K562 (cell line): ENCODE measurements at regions not wholly inside any gene's neighbourhood (a gene's known extent, or its start where the extent isn't known, plus 50 kb on each side); places are given as distances from the start of the nearest gene placed in this dataset.
A peak's percentile ranks its signal among the peaks of the same experiment; 100 is the strongest.

Source experiments
- ATAC-seq: fragments of 200-7000 bp; cut with Tn5 transposase; 3 replicates; pipeline ENCODE4 v1.9.1; 2020; ENCODE audit warnings: moderate library complexity
- BruUV-seq: library from RNA; stranded (reverse); fragments of 400-500 nt; replicated peaks from 2 replicates; lab custom pipeline; 2021; lab: Mats Ljungman, UMichigan
- CTCF ChIA-PET: fragments of 300-600 bp; formaldehyde crosslinking; extraction: SDS; loops from one replicate; lab custom pipeline; 2021; ENCODE audit warnings: low intra/inter-chr PET ratio; lab: Yijun Ruan, JAX
- POLR2A ChIA-PET: fragments of 300-600, 350-650 bp; sonication (Branson Sonifier 250); formaldehyde crosslinking; extraction: SDS; loops from one replicate; lab custom pipeline; 2021; ENCODE audit warnings: antibody characterized with exemption, inconsistent platforms; lab: Yijun Ruan, JAX
- DNase-seq, 4 experiments: peaks; one replicate each; pipeline versions ENCODE4 v3.0.0 to v3.0.0-alpha.2; 2011 to 2018; ENCODE audit warnings: low spot score in 3 of 4, mixed read lengths in 3 of 4; ENCODE audit errors: extremely low read depth in 1 of 4
- FAIRE-seq: peaks from 2 replicates; lab custom pipeline; 2011; peaks lifted over from hg19 to GRCh38; lab: Jason Lieb, UNC
- H2AFZ ChIP-seq: 2 replicates; pipeline ENCODE4 v1.6.0; 2011; ENCODE audit warnings: low read depth, low read length, control low read depth, inconsistent platforms
- H3K27ac ChIP-seq: fragments of 200-600 bp; 3 replicates; pipeline ENCODE4 v1.8.0; 2011; ENCODE audit warnings: low read depth, mild to moderate bottlenecking, control low read depth, inconsistent platforms, low read length, moderate library complexity, mixed read lengths; ENCODE audit errors: extremely low read depth
- H3K27me3 ChIP-seq, 2 experiments: fragments of 300-600 bp in 1 of 2; 2 replicates in 1 of 2; 3 replicates in 1 of 2; pipeline versions ENCODE4 v1.6.0 to v1.8.0; 2011; ENCODE audit warnings: inconsistent platforms in 2 of 2, low read length in 2 of 2, mild to moderate bottlenecking in 1 of 2, mixed read lengths in 1 of 2, moderate library complexity in 1 of 2; ENCODE audit not compliant: control insufficient read depth in 2 of 2, insufficient read depth in 2 of 2
- H3K36me3 ChIP-seq: fragments of 300-600 bp; 3 replicates; pipeline ENCODE4 v1.8.0; 2011; ENCODE audit warnings: mild to moderate bottlenecking, low read length, inconsistent platforms; ENCODE audit not compliant: control insufficient read depth, insufficient read depth
- H3K4me1 ChIP-seq, 2 experiments: fragments of 200-600 bp in 1 of 2; replicated peaks in 1 of 2; 2 replicates in 1 of 2; 3 replicates in 1 of 2; pipeline versions ENCODE4 v1.5.1 to v1.8.0; 2011; ENCODE audit warnings: inconsistent platforms in 2 of 2, low read length in 2 of 2, mild to moderate bottlenecking in 1 of 2, mixed read lengths in 1 of 2, moderate library complexity in 1 of 2; ENCODE audit not compliant: control insufficient read depth in 2 of 2, insufficient read depth in 2 of 2
- H3K4me2 ChIP-seq: 2 replicates; pipeline ENCODE4 v1.6.1; 2011; ENCODE audit warnings: low read length, control low read depth, inconsistent platforms, mixed read lengths; ENCODE audit not compliant: insufficient read depth
- H3K4me3 ChIP-seq: fragments of 200-600 bp; sonication (generic), shearing (Covaris generic); 2 replicates; pipeline ENCODE4 v1.5.1; 2016; ENCODE audit warnings: control low read depth, inconsistent platforms
- H3K79me2 ChIP-seq: fragments of 200-600 bp; 3 replicates; pipeline ENCODE4 v1.8.0; 2011; ENCODE audit warnings: low read length, inconsistent platforms; ENCODE audit not compliant: control insufficient read depth, insufficient read depth
- H3K9ac ChIP-seq, 2 experiments: 2 replicates each; pipeline versions ENCODE4 v1.6.0 to v1.6.1; 2011; ENCODE audit warnings: low read depth in 2 of 2, low read length in 2 of 2, control low read depth in 1 of 2, inconsistent platforms in 1 of 2, mild to moderate bottlenecking in 1 of 2, mixed read lengths in 1 of 2; ENCODE audit not compliant: insufficient read depth in 1 of 2
- H3K9me1 ChIP-seq: one replicate; pipeline ENCODE4 v1.6.0; 2011; ENCODE audit warnings: inconsistent platforms, mild to moderate bottlenecking, low read length, moderate library complexity; ENCODE audit not compliant: control insufficient read depth, insufficient read depth
- H3K9me3 ChIP-seq: replicated peaks from 2 replicates; pipeline ENCODE4 v1.5.1; 2011; ENCODE audit warnings: low read depth, low read length, inconsistent platforms; ENCODE audit not compliant: control insufficient read depth, insufficient read depth
- H4K20me1 ChIP-seq: replicated peaks from 2 replicates; pipeline ENCODE4 v1.6.1; 2011; ENCODE audit warnings: low read length, inconsistent platforms, mixed read lengths; ENCODE audit not compliant: control insufficient read depth, insufficient read depth
- BHLHE40 ChIP-seq: IDR thresholded peaks from 2 replicates; pipeline ENCODE4 v1.6.1; 2011; ENCODE audit warnings: low read length, improper control_type of control experiment
- E2F4 ChIP-seq: sonication (generic); formaldehyde crosslinking; IDR thresholded peaks from 2 replicates; pipeline ENCODE4 v1.8.0; 2022; ENCODE audit warnings: mild to moderate bottlenecking, low read depth, missing genetic modification reagents
- IFI16 ChIP-seq: fragments of 250-450 bp; sonication (Bioruptor Pico); IDR thresholded peaks from 2 replicates; pipeline ENCODE4 v2.1.2; 2022; ENCODE audit warnings: mild to moderate bottlenecking, inconsistent platforms
- KDM1A ChIP-seq, 2 experiments: fragments of 450-650 bp; IDR thresholded peaks; 2 replicates each; pipeline ENCODE4 v1.6.1; 2016; ENCODE audit warnings: mild to moderate bottlenecking in 2 of 2
- MAX ChIP-seq: sonication (generic); formaldehyde crosslinking; IDR thresholded peaks from 2 replicates; pipeline ENCODE4 v1.9.0; 2022; ENCODE audit warnings: mild to moderate bottlenecking, missing genetic modification reagents
- PHB2 ChIP-seq: fragments of 450-650 bp; IDR thresholded peaks from 2 replicates; pipeline ENCODE4 v1.6.1; 2017; ENCODE audit warnings: low read depth
- POLR2A ChIP-seq: fragments of 450-650 bp; conservative IDR thresholded peaks from 2 replicates; pipeline ENCODE4 v1.6.1; 2016
- USF1 ChIP-seq: sonication (generic); formaldehyde crosslinking; IDR thresholded peaks from 2 replicates; pipeline ENCODE4 v1.9.0; 2022; ENCODE audit warnings: mild to moderate bottlenecking, missing genetic modification reagents
- ZC3H4 ChIP-seq: sonication (generic); formaldehyde crosslinking; IDR thresholded peaks from 2 replicates; pipeline ENCODE4 v1.9.0; 2021; ENCODE audit warnings: missing genetic modification reagents, borderline replicate concordance
- ZNF224 ChIP-seq: sonication (generic); formaldehyde crosslinking; IDR thresholded peaks from 2 replicates; pipeline ENCODE4 v1.8.0; 2022; ENCODE audit warnings: mild to moderate bottlenecking, missing genetic modification reagents
- ZNF740 ChIP-seq, 3 experiments: fragments of 200-800 bp in 1 of 3; sonication (Bioruptor generic) in 1 of 3; sonication (generic) in 1 of 3; formaldehyde crosslinking in 1 of 3; IDR thresholded peaks; 2 replicates each; pipeline versions ENCODE4 v1.6.1 to v1.8.0; 2016 to 2022; ENCODE audit warnings: mild to moderate bottlenecking in 2 of 3, missing compliant biosample characterization in 2 of 3, missing genetic modification characterization in 2 of 3, missing genetic modification reagents in 1 of 3
- WGBS: fragments of 100-300 bp; shearing (Covaris generic); methylation state at CpG from one replicate; pipeline ENCODE4 v1.1.6; 2016; ENCODE audit warnings: low coverage, mixed read lengths; ENCODE audit not compliant: insufficient coverage; ENCODE audit errors: missing lambda C conversion rate; 5-methylcytosine and 5-hydroxymethylcytosine counted together
- in situ Hi-C: fragments of 300-500 bp; cut with MboI; formaldehyde crosslinking; loops from 4 replicates; pipeline ENCODE4 v1.15.0; 2018; ENCODE audit warnings: inconsistent platforms, mixed read lengths
- intact Hi-C: fragments of 100-400 bp; cut with micrococcal nuclease; formaldehyde crosslinking; loops from 2 replicates; pipeline ENCODE4 v1.14.2; 2022

GRCh38 chr20:62570897-62571668, 71.2 kb upstream of the SLCO4A1 start:
- Histone ChIP-seq H3K27ac (no peak overlapping the region), H3K27me3 (peaks cover 38 to 83% of the 10 kb centered on the region in 2 experiments), H4K20me1 (peaks cover 20% of the 10 kb centered on the region)
- FAIRE-seq (no peak), ATAC-seq (peak; percentile 17; the same call in 2 of the 3 replicates), DNase-seq (no peak)
- intact Hi-C loops: no loop called here
- POLR2A ChIA-PET: interaction anchor here (0.6 to 1.1 kb wide), 2 partner anchors 12 to 32 kb away, joined by 3 read pairs; no protein-coding TSS in a partner anchor
- TF ChIP-seq BHLHE40 (no peak), MAX (peak; percentile 43; the same call in 1 of the 2 replicates), ZNF740 (CRISPR knock-in tag; IDR thresholded peaks at IDR 0.05) (peak; percentile 43; the same call in 1 of the 2 replicates), ZNF740 (tag; IDR thresholded peaks at IDR 0.05) (no peak), ZNF224 (no peak), ZC3H4 (0 out of 2 replicates have a peak, but pooled peaks have one; percentile 41), POLR2A (no peak), USF1 (CRISPR knock-in tag) (0 out of 2 replicates have a peak, but pooled peaks have one; percentile 20), KDM1A (IDR thresholded peaks at IDR 0.05) (peak in 1 of 2 experiments; percentile 69; a peak in 1 of 4 replicates), IFI16 (CRISPR knock-in tag) (no peak), E2F4 (CRISPR knock-in tag) (0 out of 2 replicates have a peak, but pooled peaks have one; percentile 15), PHB2 (no peak)
- TF ChIP-seq, all 486 proteins: peak for 6
- no peak overlapping the region for H3K4me2 ChIP-seq
- 28% methylated on average over 11 of the region's 12 CpGs for WGBS
- H2AFZ ChIP-seq: peak overlapping the region; percentile 77
- H3K9ac ChIP-seq: no peak overlapping the region
- no peak overlapping the region for H3K4me3 ChIP-seq
- H3K4me1 ChIP-seq: peaks cover 3 to 31% of the 10 kb centered on the region in 2 experiments; a peak in 3 of 5 replicates
- CTCF ChIA-PET: no interaction called here
- H3K79me2 ChIP-seq: no peaks in the 10 kb centered on the region
- 0 out of 2 replicates have a peak, but pooled peaks cover 2% of the 10 kb centered on the region for H3K9me3 ChIP-seq
- in situ Hi-C loops: no loop called here
- no peaks in the 10 kb centered on the region for H3K9me1 ChIP-seq
- no TSS peak for BruUV-seq
- H3K36me3 ChIP-seq: no peaks in the 10 kb centered on the region
